ENCODE measurements at regions not wholly inside any gene's neighbourhood (a gene's known extent, or its start where the extent isn't known, plus 50 kb on each side); places are given as distances from the start of the nearest gene placed in this dataset.
"Not testable (repeated sequence)": the region's sequence is repeated elsewhere in the genome, so short reads cannot be mapped to it uniquely, and the experiment has no call there.

DNA sequence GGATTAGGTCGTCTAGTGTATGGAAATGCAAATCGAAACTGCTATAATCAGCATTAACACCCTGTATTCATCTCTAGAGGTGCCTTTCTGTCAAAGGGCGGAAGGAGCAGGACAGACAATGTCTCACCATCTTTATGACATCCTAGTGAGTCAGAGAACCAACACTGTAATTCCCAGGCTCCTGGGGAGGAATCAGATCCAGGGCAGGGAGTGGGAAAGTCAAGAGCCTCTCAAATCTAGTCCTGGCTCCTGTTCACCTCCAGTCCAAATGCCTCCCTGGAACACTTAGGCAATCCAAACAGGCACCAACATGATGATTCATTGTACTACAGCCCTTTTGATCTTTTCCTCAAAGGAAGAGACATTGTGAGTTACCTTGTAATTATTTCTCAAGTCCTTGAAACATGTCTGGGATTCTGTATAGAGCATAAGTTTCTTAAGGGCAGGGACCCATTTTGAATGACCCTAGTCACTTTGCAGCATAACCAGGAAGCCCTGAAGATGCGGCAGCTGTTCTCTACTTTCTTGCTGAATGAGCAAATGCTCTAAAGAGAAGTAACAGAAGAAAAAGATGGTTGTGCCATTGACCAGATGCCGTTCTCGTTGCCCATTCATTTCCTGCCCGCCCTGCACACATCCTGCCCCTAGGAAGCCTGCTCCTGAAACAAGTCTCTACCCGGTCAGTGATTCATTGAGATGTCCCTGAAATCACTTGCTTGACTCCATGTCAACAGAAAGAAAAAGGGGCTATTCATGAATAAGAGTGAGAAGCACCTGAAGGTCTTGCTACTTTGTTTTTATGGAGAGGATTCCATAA lies 112.8 kb upstream of the JARID2 start:
- DNase-seq, result no peak

DNA sequence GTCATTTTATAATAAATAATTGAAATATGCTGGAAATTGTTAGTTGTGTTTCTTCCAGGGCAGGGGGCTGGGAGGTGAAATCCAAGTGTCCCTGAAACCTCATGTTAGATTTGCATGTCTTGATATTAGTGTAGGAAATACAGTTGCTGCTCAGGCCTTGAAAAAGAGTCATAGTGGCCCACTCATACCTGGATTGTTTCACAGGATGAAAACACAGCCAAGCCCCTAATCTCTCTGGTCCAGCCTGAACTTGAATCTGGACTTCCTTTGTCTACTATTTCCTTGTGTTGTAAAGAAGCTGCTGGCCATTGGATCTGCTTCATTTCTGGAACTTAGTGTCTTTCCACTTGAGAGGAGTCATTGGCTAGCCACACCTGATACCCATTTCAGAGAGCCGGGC lies 108.8 kb upstream of the JARID2 start:
- no peak for DNase-seq

DNA sequence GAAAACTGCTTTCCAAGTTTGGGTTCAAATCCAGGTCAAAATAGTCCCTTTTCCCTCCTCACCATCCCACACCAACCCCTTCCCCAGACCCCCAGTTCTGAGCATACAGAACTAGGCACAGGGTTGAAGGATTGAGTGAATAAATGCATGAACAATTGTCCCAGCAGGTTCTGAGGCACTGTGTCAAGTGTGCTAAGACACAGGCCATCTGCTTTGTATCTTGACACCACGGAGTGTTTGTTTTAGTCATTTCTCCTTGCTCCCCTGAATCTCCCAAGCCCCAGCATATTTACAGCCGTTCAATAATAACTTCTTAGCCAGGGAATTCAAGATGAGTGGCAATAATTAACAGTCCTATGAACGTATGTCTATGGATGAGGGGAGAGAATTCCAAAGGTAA lies 102.8 kb upstream of the JARID2 start:
- DNase-seq, result no peak

DNA sequence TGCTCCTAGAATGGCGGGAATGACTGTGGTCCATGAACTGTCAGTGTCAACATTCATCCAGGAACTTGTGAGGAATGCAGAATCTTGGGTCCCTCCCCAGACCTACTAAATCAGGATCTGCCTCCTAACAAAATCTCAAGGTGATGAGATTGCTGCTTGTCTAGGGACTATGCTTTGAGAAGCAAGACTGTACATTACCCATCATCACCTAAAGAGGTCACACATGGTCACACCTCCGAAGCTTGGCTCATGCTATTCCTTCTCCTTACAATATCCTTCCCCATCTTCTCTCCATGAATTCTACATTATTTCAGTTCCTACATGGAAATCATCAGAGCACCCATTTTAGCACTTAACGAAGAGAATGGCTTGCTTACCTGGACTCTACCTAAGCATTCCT lies 102.3 kb upstream of the JARID2 start:
- DNase-seq, result no peak

DNA sequence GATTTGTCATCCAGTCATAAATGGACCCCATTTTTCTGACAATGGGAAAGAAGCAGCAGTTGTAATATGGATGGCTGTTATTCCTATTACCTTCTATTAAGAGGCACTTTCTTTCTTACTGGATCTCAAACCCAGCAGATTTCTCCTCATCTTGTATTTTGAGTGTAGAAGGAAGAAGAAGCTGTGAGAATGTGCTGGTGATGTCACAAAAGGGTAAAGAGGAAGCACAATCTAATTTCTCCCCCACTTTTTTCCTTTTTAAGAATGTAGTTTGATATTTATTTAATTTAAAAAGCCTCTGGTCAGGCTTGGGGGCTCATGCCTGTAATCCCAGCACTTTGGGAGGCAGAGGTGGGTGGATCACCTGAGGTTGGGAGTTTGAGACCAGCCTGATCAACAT lies 100.0 kb upstream of the JARID2 start:
- no peak for DNase-seq

DNA sequence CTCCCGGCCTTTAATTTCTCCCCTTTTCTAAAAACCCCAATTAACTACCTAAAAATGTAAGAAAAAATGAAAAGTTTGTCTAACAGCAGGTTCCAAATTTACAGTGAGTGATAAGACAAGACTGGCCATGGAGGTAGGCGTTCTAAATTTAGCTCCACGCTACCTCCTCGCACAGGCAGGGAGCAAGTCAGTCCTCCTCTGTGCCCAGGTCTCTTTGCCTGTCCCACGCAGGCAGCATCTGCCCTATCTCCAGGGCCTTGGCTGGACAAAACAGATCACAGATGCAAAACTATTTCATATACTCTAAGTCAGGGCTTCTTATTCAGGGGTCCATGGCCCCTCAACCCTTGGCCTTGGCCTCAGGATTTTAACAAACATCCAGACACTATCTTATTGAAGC lies 98.0 kb upstream of the JARID2 start:
- no peak for DNase-seq

DNA sequence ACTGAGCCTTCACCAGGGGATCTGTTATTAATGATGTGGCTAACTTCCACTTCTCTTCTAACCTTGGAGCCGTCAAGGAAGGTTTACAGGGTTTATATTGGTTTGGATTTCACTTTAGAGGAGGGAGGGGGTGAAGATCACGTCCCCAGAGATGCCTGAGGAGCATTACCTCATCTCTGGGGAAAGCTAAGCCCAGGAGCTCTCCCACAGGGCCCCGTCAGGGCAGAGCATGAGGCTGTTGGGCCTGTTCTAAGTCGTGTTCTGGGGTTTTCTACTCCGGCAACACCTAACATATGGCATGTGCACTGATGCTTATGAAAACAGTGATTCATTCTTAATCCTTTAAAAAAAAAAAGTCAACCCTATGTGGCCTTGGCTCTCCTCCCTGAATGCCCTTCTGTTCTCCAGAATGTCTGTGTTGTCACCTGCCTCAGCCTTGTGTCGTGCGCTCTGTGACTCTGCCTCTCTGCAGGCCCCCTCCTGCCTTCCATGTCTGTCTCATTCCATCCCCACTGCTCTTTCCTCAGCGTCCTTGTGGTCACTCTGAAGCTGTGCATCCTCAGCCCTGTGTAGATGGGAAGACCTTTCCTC lies 97.4 kb upstream of the JARID2 start:
- DNase-seq, result peak; percentile 63

DNA sequence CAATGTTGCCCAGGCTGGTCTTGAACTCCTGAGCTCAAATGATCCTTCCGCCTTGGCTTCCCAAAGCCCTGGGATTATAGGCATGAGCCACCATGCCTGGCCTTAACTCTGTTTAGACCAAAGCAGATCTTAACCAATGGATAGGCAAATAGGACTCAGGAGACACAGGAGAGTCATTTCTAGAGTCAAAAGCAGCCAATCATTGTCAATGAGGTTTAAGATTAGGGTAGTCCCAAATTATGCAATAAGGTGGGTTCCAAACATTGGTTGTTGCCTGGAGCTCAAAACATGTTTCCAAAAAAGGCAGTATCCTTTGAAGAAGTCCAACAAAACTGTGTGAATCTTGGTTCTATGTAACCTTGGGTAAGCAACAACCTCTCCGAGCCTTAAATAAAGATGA lies 95.7 kb upstream of the JARID2 start:
- DNase-seq, result no peak

DNA sequence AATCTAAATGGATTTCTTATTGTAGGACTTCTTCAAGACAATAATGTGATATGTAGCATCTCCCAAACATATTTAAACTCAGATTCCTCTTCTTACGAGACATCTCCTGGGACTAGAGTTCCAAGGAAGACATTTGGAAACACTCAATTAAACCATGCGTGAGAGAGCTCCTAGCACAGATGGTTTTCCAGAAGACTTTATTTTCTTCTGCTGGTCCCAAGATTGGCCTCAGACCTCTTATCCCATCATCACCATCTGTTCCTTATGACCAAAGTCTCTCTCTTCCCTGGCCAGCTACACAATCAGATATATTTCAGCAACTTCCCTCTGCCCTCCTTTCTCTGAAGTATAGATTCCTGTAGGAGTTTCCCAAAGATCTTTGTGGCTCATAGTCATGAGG lies 93.2 kb upstream of the JARID2 start:
- no peak for DNase-seq

DNA sequence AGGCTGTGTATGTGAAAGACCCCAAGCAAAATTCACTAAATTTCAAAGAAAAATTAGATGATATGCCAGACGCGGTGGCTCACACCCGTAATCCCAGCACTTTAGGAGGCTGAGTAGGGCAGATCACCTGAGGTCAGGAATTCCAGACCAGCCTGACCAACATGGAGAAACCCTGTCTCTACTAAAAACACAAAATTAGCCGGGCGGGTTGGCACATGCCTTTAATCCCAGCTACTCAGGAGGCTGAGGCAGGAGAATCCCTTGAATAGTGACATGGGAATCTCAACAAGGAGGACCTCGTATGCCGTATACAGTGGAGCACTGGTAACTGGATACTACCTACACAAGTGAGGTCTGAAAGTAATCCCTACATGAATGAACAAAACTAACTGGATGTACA lies 92.7 kb upstream of the JARID2 start:
- DNase-seq, result no peak

DNA sequence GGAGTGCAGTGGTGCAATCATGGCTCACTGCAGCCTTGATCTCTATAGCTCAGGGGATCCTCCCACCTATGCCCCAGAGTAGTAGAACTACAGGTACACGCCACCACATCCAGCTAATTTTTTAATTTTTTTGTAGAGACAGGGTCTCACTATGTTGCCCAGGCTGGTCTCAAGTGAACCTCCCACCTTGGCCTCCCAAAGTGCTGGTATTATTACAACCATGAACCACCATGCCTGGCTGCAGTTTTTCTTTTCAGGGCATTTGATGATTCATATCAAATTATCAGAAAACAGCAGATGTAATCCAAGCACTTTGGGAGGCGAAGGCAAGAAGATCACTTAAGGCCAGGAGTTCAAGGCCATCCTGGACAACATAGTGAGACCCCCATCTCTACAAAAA lies 88.4 kb upstream of the JARID2 start:
- DNase-seq, result no peak

DNA sequence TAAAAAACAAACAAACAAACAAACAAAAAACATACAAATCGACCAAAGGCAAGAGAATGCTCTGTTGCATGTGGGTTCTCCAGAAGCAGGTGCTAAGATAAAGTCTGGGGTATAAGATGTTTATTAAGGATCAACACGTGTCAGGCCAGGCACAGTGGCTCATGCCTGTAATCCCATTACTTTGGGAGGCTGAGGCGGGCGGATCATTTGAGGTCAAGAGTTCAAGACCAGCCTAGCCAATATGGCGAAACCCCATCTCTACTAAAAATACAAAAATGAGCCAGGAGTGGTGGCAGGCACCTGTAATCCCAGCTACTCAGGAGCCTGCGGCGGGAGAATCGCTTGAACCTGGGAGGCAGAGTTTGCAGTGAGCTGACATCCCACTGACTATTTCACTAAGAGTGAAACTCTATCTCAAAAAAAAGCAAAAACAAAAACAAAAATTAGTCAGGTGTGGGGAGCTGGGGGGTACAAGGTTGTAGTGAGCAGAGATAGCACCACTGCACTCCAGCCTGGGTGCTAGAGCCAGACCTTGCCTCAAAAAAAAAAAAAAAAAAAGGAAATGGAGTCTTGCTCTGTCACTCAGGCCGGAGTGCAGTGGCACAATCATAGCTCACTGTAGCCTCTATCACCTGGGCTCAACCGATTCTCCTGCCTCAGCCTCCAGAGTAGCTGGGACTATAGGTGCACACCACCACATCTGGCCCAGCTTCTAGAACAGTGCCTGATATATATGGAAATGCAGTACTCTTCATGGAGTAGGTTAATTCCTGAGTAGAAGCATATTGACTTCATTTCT lies 86.8 kb upstream of the JARID2 start:
- no peak for DNase-seq

DNA sequence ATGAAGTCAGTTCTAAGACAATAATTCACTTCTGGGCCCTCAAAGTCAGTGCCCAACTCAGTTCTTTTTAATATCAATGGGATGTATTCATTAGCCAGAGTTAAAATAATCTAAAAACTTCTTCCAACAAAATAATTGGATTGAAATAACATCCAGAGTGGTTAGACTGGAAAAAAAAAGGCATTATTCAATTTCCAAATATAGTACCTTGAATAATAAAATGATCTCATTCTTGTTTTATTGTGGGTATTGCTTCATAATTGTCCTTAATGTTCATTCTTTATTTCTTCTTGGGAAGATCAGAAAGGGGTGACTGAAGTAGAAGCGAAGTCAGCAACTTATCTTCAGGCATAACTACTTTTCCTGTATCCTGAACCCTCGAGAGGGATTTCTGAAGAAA lies 85.1 kb upstream of the JARID2 start:
- no peak for DNase-seq

DNA sequence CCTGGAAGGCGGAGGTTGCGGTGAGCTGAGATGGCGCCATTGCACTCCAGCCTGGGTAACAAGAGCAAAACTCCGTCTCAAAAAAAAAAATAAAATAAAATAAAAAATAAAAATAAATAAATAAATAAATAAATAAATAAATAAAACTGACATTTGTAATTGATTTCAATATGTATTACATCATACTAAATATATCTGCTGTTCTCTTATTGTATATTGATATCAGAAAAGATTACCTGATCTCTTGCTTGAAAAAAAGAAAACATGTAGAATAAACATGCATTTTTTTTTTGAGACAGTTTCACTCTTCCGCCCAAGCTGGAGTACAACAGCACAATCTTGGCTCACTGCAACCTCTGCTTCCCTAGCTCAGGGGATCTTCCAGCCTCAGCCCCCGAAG lies 81.0 kb upstream of the JARID2 start:
- not testable (repeated sequence) for DNase-seq

DNA sequence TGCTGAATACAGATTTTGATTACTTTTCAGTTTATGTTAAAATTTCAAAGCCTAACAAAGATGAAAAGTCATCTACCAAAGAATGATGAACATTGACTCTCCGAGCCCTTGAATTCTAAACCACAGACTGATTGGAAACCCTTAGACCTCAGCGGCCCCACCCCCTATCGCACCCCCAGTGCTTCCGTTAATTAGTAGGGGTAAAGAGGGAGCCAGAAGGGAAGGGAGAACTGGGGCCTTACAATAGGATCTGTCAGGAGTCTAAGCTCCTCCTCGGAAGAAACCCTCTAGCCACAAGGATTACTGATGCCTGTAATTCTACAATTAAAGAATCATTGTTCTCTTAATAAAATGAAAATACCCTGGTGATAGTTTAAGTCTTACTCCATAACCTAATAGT lies 79.7 kb upstream of the JARID2 start:
- no peak for DNase-seq

DNA sequence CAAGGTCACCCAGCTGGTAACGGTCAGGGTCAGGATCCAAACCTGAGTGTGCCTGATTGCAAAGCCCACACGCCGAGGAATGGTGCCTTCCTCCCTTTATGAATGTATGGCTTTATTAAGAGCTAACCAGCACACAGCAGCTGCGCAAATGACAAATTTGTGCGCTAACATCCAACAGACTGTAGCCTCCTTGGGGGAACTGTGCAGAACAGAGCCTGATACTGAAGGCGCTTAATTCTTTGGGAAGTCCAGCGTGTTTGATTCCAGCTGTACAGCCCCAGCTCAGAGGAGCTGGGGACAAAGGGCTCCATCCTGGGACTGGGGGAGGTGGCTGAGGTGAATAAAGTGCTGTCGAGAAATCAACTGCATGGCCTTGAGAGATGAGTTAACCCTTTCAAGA lies 75.7 kb upstream of the JARID2 start:
- DNase-seq, result no peak

DNA sequence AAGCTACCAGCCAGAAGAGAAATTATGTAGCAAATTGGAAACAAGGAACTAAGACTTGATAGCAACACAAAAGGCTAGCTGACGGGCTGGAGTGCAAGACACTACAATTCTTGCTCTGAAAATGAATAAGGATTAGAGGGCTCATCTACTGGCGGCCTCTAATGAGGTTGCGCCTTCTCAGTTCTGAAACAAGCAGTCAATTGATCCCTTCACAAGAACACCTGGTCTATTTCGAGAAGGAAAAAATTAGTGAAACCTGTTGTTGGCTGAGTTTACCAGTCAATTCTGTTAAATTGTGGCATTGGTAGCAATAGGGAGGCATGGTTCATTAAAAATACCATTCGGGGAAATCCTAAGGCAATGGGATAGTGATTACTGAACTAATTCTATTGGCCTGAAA lies 74.8 kb upstream of the JARID2 start:
- no peak for DNase-seq

DNA sequence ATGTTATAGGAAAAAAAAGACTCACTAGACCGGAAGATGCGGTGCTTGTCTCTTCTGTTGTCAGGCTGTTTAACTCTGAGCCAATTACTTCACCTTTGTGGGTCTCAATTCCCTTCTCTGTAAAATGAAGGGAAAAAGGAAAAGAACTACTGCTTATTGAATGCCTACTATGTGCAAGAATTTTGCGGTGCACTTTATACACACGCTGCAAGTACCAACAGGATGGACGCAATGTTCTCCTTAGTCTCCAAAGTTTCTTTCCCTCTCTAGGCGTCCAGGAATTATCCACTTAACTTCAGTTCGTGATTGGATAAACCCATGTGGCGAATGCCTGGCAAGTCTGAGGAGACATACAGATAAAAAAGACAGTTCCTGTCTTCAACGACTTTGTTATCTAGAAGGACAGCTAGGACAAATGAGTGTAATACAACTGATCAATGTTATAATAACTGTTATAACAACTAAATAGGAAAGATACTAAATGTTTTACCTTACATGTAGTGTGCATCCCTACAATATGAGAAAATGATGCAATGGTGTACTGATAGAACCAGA lies 69.0 kb upstream of the JARID2 start:
- DNase-seq, result no peak

DNA sequence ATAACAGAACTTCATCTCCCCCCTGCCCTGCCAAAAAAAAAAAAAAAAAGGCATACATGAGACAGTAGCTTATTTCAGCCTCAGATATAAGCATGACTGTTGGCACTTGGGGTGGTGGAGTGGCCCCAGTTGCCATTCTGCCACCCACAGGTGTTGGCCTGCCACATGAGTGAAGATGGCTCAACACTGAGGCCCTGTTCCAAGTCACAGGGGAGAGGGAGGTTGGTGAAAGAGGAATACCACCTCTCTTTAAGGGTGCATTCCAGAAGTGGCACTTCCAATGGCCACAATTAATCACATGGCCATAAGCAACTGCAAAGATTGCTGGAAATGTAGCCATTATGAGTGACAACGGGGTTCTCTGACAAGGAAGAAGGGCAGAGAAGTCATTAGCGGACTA lies 61.9 kb upstream of the JARID2 start:
- DNase-seq, result no peak

DNA sequence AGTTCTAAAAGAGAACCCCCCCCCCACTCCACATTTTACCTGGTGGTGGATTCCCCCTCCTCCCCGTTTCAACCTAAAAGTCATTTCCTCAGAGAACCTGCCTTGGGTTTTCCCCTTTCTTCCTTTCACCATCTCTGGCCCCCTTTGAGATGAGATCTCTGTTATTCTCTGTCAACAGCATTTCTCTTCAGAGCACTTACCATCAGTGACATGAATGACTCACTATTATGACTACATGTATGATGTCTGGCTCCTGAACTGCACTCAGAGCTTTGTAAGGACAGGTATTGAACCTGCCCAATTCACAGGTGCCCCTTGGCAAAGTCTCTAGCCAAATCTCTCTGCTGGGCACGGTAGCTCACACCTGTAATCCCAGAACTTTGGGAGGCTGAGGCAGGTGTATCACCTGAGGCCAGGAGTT lies 61.4 kb upstream of the JARID2 start:
- no peak for DNase-seq

DNA sequence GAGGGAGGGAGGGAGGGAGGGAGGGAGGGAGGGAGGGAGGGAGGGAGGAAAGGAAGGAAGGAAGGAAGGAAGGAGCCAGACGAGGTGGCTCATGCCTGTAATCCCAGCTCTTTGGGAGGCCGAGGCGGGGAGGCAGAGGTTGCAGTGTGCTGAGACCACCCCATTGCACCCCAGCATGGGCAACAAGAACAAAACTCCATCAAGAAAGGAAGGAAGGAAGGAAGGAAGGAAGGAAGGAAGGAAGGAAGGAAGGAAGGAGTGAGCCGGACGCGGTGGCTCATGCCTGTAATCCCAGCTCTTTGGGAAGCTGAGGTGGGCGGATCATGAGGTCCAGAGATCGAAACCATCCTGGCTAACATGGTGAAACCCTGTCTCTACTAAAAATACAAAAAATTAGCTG lies 60.8 kb upstream of the JARID2 start:
- DNase-seq, result not testable (repeated sequence)

DNA sequence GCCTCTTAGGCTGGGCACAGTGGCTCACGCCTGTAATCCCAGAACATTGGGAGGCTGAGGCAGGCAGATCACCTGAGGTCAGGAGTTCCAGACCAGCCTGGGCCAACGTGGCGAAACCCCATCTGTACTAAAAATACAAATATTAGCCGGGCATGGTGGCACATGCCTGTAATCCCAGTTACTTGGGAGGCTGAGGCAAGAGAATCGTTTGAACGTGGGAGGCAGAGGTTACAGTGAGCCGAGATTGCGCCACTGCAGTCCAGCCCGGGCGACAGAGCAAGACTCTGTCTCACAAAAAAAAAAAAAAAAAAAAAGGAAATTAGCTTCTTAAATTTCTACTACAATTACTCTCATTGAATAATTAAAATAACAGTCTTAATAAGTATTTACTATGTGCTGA lies 52.4 kb upstream of the JARID2 start:
- DNase-seq, result not testable (repeated sequence)

DNA sequence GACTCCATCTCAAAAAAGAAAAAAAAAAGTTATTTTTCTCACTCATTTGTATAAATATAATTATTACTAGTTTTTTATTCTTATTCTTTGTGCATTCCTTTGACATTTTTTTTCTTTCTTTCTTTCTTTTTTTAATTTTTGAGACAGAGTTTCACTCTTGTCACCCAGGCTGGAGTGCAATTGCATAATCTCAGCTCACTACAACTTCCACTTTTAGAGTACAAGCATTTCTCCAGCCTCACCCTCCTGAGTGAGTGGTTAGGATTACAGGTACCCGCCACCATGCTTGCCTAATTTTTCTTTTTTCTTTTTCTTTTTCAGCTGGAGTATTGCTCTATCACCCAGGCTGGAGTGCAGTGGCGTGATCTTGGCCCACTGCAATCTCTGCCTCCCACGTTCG lies 51.4 kb upstream of the JARID2 start:
- no peak for DNase-seq

All from eye (tissue), 1 donor.